SHP77 treated with DMSO at 0.1 percent for 48 hours (cell line): ENCODE measurements at regions not wholly inside any gene's neighbourhood (a gene's known extent, or its start where the extent isn't known, plus 50 kb on each side); places are given as distances from the start of the nearest gene placed in this dataset.
"Not testable (repeated sequence)": the region's sequence is repeated elsewhere in the genome, so short reads cannot be mapped to it uniquely, and the experiment has no call there.

ENCODE experiments used
- DNase-seq: peaks from one replicate; lab custom pipeline; 2025; lab: John Stamatoyannopoulos, UW

GRCh38 chr18:4544142-4544541 is 89.0 kb upstream of the DLGAP1 start:
- no peak for DNase-seq

DNA sequence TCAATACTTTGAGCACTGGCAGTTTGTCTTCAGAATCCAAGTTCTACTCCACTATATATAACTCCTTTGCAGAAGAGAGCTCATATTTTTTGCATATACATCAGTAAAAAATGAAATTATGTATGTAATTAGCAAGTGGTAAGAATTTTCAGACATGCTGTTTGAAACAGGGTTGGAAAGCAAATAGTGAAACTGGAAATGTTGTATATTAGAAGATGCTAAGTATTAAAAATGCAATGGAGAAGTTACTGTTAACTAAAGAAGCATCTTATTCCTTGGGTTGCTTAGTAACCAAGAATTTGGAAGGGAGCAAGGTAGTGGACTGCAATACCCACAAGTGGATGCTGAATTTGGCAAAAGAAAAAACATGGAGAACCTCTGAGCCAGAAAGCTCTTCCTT is 88.6 kb upstream of the DLGAP1 start:
- DNase-seq, result no peak

DNA sequence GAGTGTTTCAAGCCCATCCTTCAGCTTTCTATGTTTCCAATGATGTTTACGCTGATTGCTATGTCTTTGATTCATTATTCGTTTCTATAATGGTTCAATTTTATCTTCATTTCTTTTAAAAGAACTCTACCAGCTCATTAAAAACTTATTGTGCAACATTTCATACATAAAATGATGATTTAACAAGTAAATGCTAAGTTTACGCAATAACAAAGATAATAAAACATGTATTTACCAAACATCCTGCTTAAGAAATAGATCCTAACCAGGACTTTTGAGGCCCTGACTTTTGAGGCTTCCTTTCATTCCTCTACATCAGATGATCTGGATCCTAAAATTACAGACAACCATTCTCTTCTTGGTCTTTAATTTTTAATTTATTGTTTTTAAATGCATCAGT is 86.5 kb upstream of the DLGAP1 start:
- DNase-seq, result no peak

GRCh38 chr18:4536447-4536846 is 81.3 kb upstream of the DLGAP1 start:
- DNase-seq, result no peak

DNA sequence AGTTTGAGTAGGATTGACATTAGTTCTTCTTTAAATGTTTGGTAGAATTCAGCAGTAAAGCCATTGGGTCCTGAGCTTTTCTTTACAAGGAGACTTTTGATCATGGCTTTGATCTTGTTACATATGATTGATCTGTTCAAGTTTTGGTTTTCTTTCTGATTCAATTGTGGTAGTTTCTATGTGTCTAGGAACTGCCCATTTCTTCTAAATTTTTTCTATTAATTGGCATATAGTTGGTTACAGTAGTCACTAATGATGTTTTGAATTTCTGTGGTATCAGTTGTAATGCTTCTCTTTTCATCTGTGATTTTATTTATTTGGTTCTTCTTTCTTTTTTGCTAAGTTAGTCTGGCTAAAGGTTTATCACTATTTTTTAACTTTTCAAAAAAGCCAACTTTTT is 73.3 kb upstream of the DLGAP1 start:
- no peak for DNase-seq

DNA sequence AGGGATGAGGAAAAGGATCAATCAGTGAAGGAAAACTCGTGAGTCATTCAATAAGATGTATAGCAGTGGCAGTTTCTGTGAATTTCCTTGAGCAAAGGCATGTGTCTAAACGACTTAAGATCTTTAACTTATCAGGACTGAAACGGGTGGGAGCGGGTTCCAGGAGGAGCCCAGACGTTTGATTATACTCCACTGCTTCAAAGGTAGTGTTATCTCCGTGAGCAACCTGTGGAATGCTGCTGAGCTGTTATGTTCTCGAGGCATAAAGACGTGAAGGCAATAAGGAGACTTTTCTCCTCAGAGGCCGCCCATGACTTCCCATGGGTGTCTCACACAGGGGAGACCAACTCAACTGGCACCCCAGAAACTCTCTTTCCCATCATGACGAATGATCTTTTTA is 72.7 kb upstream of the DLGAP1 start:
- DNase-seq, result not testable (repeated sequence)

DNA sequence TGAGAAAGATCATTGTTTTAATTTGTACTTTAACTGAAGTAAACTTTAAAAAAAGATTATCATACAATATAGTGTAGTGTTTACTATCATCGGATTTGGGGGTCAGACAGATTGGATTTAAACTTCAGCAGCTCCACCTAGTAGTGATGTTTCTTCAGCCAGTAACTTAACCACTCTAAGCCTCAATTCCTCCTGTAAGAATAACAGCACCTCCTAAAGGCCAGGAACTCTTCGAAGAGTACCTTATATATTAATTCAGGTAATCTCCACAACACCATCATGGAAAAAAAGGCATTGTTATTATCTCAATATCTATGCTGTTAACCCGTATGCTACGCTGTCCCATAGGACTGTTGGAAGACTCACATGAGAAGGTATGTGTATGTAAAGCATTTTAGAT is 69.0 kb upstream of the DLGAP1 start:
- no peak for DNase-seq

- no peak for DNase-seq
Measured at GRCh38 chr18:4511166-4511565, 56.1 kb upstream of the DLGAP1 start.

DNA sequence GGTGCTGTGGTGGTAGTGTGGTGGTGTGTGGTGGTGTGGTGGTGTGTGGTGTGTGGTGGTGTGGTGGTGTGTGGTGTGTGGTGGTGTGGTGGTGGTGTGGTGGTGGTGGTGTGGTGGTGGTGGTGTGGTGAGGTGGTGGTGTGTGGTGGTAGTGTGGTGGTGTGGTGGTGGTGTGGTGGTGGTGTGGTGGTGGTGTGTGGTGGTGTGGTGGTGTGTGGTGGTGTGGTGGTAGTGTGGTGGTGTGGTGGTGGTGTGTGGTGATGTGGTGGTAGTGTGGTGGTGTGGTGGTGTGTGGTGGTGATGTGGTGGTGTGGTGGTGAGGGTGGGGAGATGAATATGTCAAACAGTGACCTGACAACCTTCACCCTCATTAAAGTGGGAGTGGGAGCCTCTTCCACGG is 55.6 kb upstream of the DLGAP1 start:
- DNase-seq, result no peak

GRCh38 chr18:4510160-4510559 is 55.1 kb upstream of the DLGAP1 start:
- DNase-seq, result no peak
